ENCODE measurements at regions not wholly inside any gene's neighbourhood (a gene's known extent, or its start where the extent isn't known, plus 50 kb on each side); places are given as distances from the start of the nearest gene placed in this dataset.

DNA sequence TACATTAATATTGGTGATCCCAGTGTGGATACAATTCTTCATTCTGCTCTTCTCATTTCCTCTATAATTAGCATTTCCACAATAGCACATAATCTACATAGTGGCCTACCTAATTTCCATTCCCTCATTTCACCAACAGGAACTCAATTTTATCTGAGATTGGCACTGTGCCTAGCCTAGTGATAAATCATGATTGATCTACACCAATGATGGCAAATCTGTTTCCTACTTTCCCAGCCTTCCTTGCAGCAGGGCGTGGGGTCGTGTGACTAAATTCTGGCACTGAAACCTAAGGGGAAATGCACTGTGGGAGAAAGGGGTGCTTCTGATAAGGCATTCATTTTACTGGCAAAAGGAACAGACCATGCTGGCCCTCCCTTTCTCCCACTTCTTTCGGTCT lies 66.6 kb upstream of the TOM1L1 start:
- ChIA-PET POLR2A (ENCODE audit: partially characterized antibody) (no interaction called here), CTCF (ENCODE audit: partially characterized antibody) (no interaction called here)
- Histone ChIP-seq H3K27me3 (replicated peaks in 1 of 4; ENCODE audit: control insufficient read depth in 3 of 4, extremely low read depth in 1 of 4, insufficient read depth in 3 of 4, low read length in 3 of 4) (no peaks in the 10 kb centered on the region), H2BK20ac (ENCODE audit: low read length) (no peak overlapping the region), H3K18ac (ENCODE audit: extremely low read depth, low read length) (no peak overlapping the region), H3K9ac (replicated peaks in 1 of 4; ENCODE audit: extremely low read depth in 1 of 4, low read depth in 3 of 4, low read length in 3 of 4) (no peak overlapping the region), H4K20me1 (replicated peaks in 1 of 2; ENCODE audit: control insufficient read depth in 1 of 2, insufficient read depth in 2 of 2, low read length in 2 of 2) (no peaks in the 10 kb centered on the region), H4K8ac (ENCODE audit: extremely low read depth, insufficient read depth, low read length) (no peak overlapping the region; the same call in 1 of the 2 replicates), H3K23me2 (ENCODE audit: low read depth, low read length) (no peaks in the 10 kb centered on the region), H2BK15ac (ENCODE audit: low read length) (no peak overlapping the region), H3K4me3 (ENCODE audit: extremely low read depth in 1 of 4, insufficient read depth in 2 of 4, low read depth in 3 of 4, low read length in 4 of 4) (no peak overlapping the region), H4K5ac (ENCODE audit: insufficient read length, low read depth, low read length) (no peak overlapping the region), H2AFZ (ENCODE audit: low read length) (no peak overlapping the region), H3K4me1 (replicated peaks in 1 of 4; ENCODE audit: control insufficient read depth in 3 of 4, insufficient read depth in 4 of 4, low read length in 3 of 4) (no peaks in the 10 kb centered on the region), H3K9me3 (ENCODE audit: insufficient read depth in 2 of 2, low read depth in 1 of 2, low read length in 1 of 2) (no peaks in the 10 kb centered on the region), H3K4me2 (ENCODE audit: insufficient read depth in 1 of 2, low read depth in 2 of 2, low read length in 2 of 2) (no peak overlapping the region), H2BK120ac (replicated peaks; ENCODE audit: low read depth, low read length) (no peak overlapping the region), H2BK12ac (ENCODE audit: low read depth, low read length) (no peak overlapping the region), H4K91ac (replicated peaks; ENCODE audit: insufficient read length, low read length) (no peak overlapping the region), H2BK5ac (ENCODE audit: low read depth, low read length) (no peak overlapping the region), H2AK5ac (ENCODE audit: low read depth, low read length) (no peak overlapping the region), H3K27ac (ENCODE audit: low read depth, low read length) (no peak overlapping the region), H3K79me2 (ENCODE audit: control insufficient read depth in 1 of 2, insufficient read depth in 2 of 2, low read length in 2 of 2) (no peaks in the 10 kb centered on the region), H3K36me3 (ENCODE audit: control insufficient read depth in 2 of 4, insufficient read depth in 4 of 4, low read length in 3 of 4) (no peaks in the 10 kb centered on the region), H3K23ac (ENCODE audit: insufficient read length) (no peak overlapping the region), H3K56ac (replicated peaks; ENCODE audit: insufficient read length, low read depth, low read length) (no peak overlapping the region), H3K79me1 (ENCODE audit: low read depth, low read length) (no peaks in the 10 kb centered on the region), H3K4ac (replicated peaks; ENCODE audit: insufficient read length, low read depth, low read length) (no peak overlapping the region), H3K14ac (ENCODE audit: insufficient read length) (no peak overlapping the region)
- no peak for DNase-seq (ENCODE audit: low read depth in 1 of 2, low spot score in 2 of 2)
- WGBS, 2 experiments (ENCODE audit: extremely low coverage in 1 of 2, insufficient coverage in 1 of 2, insufficient read length in 1 of 2, insufficient replicate concordance in 2 of 2, low coverage in 1 of 2, low lambda C conversion rate in 2 of 2, missing lambda C conversion rate in 1 of 2), result 87% methylated on average over 3 of the region's 3 CpGs; no CpG with 5 or more reads in 1 of the 2 experiments
- TF ChIP-seq, protein P1, sequence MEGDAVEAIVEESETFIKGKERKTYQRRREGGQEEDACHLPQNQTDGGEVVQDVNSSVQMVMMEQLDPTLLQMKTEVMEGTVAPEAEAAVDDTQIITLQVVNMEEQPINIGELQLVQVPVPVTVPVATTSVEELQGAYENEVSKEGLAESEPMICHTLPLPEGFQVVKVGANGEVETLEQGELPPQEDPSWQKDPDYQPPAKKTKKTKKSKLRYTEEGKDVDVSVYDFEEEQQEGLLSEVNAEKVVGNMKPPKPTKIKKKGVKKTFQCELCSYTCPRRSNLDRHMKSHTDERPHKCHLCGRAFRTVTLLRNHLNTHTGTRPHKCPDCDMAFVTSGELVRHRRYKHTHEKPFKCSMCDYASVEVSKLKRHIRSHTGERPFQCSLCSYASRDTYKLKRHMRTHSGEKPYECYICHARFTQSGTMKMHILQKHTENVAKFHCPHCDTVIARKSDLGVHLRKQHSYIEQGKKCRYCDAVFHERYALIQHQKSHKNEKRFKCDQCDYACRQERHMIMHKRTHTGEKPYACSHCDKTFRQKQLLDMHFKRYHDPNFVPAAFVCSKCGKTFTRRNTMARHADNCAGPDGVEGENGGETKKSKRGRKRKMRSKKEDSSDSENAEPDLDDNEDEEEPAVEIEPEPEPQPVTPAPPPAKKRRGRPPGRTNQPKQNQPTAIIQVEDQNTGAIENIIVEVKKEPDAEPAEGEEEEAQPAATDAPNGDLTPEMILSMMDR (IDR thresholded peaks at IDR 0.05; ENCODE audit: control extremely low read depth in 1 of 3, insufficient read depth in 1 of 3, low read depth in 1 of 3, low read length in 3 of 3), result no peak
- no peak for FAIRE-seq
